Erythroblast (primary cell): ENCODE measurements at regions not wholly inside any gene's neighbourhood (a gene's known extent, or its start where the extent isn't known, plus 50 kb on each side); places are given as distances from the start of the nearest gene placed in this dataset.

ENCODE experiments used
- GATA1 ChIP-seq: IDR thresholded peaks from 2 replicates; pipeline ENCODE4 v1.6.1; 2011; ENCODE audit warnings: low read depth, mild to moderate bottlenecking, control low read depth, low read length, moderate library complexity
- POLR2A ChIP-seq: IDR thresholded peaks from 2 replicates; pipeline ENCODE4 v1.6.1; 2011; ENCODE audit warnings: mild to moderate bottlenecking, low read length

DNA sequence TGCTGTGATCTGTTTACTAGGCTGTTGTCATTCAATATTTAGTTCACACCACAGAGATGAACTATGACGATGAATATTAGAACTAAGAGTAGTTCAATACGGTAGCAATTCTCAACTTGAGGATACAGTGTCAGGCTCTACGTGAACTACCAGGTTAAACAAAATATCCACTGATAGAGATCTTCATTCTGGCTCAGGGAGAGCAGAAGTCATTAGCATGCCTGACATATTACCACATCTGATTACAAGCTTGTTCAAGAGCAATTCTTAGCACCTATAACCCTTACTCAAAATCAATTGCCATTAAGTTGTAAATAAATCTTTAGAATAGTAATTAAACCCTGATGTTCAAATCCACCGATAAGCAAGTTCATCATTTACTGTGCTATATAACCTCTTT, 207.2 kb downstream of the CHRM3 start:
- TF ChIP-seq POLR2A, result no peak
- no peak for TF ChIP-seq GATA1
